Hematopoietic multipotent progenitor cell treated with erythropoietin and hydrocortisone succinate and interleukin-3 and kit ligand, for 4 days (in vitro differentiated cells): ENCODE measurements at regions not wholly inside any gene's neighbourhood (a gene's known extent, or its start where the extent isn't known, plus 50 kb on each side); places are given as distances from the start of the nearest gene placed in this dataset.
"Not testable (repeated sequence)": the region's sequence is repeated elsewhere in the genome, so short reads cannot be mapped to it uniquely, and the experiment has no call there.

Experiments
- DNase-seq: peaks from one replicate; pipeline ENCODE4 v3.0.0-alpha.2; 2015

DNA sequence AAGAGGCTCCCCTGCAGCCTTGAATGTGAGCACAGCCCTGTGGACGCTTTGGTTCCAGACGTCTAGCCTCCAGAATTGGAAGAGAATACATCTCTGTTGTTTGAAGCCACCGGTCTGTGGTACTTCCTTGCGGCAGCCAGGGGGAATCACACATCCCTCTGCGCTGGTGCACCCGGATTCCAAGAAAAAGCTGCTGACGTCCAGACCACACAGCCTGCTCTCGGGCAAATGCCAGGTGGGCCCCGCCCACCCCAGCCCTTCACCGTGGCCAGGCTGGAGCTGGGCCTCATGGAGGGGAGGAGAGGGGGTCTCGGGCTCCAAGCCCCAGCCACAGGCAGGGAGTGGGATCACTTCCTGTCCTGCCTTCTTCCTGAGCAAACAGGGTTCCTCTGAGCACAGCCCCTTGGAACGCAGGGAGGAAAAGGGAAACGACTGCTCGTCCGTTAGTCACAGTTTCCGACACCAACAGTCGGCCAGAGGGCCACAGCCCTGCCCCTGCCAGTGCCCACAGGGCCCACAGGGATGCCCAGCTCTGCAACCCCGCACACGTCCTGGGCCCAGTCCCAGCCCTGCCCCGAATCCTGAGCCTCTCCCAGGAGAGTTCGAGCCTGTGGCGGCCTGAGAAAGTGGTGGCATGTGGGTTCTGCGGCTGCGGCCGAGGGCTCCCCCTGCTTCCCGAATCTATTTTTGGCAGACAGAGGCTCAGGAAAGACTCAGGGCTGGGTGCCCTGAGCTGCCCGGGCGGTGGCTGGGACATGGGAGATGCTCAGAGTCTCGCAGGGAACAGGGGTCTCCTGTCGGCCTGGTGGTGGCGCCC lies 85.3 kb downstream of the RFLNA start:
- DNase-seq = peak; percentile 59

GRCh38 chr12:124379379-124379937 lies 84.6 kb downstream of the RFLNA start:
- no peak for DNase-seq

GRCh38 chr12:124378926-124379325 lies 84.0 kb downstream of the RFLNA start:
- DNase-seq = no peak

DNA sequence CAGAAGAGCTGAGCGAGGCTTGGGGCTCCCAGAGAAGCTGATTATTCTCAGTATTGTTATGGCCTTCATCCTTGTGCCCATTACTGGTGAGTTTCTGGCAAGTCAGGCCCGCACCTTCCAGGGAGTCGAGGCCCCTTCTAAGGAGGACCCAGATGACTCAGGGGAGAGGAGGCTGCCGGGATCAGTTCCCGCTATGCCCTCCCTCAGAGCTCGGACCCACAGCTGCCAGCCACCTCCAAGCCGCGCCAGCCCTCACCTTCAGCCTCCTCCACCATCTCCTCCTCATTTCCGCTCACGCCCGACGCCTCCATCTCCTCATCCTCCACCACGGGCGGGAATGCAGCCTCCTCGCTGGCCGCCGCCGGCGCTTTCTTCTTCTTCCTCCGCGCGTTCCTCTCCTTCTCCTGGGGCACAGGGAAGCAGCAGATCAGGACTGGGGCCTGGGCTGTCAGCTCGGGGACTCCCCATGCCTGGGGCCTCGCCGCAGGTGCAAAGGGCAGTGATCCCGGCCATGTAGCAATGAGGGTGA lies 83.2 kb downstream of the RFLNA start:
- DNase-seq = no peak

GRCh38 chr12:124376435-124376834 lies 81.5 kb downstream of the RFLNA start:
- no peak for DNase-seq

DNA sequence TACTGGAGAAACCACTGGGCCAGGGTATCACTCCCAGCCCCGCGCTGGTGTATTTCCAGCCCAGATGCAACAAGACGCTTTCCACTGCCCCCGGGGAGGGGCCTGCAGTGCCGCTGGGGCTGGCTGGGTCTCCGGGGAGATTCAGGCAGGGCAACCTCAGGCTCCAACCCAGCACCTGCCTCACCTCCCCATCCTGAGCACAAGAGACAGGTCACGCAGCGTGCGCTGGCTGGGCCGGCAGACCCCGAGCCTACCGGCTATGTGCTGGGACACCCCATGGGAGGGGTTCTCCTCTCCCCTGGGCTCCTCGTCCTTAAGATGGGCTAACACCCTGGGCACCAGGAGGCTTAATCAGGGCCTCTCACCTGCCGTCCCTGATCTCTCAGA lies 80.9 kb downstream of the RFLNA start:
- DNase-seq = no peak

- no peak for DNase-seq
These were observed 80.4 kb downstream of the RFLNA start for GRCh38 chr12:124375141-124375788.

DNA sequence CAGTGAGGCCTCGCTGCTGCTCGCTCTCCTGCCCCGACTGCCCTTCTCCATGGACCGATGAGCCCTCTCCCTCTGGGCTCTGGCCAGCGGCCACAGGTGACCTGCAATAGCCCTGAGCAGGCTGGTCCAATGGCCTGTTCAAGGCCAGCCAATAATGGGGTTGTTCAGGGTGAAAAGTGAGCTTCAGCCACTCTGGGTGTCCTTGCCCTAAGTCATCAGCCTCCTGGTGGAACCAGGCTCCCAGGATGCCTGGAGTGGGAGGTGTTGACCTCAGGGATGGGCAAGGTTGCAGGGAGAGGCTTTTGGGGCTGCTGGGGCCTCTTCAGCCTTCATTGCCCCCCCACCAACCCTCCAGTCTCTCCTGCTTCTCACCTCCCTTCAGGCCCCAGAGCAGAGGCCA lies 79.7 kb downstream of the RFLNA start:
- DNase-seq = no peak

- DNase-seq = no peak
These were observed 79.3 kb downstream of the RFLNA start for GRCh38 chr12:124374147-124374546.

DNA sequence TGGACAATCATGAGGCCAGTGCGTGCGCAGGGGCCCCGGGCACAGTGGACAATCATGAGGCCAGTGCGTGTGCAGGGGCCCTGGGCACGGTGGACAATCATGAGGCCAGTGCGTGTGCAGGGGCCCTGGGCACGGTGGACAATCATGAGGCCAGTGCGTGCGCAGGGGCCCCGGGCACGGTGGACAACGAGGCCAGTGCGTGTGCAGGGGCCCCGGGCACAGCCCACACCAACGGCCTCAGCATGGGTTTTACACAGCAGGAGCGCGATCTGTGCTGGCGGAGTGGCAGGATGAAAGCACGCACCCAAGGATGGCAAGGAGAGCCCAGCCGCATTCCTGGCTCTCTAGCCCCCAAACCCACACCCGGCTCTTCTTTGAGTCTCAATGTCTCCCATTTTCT lies 78.8 kb downstream of the RFLNA start:
- not testable (repeated sequence) for DNase-seq

- DNase-seq = no peak
These were observed 77.9 kb downstream of the RFLNA start for GRCh38 chr12:124372831-124373230.

DNA sequence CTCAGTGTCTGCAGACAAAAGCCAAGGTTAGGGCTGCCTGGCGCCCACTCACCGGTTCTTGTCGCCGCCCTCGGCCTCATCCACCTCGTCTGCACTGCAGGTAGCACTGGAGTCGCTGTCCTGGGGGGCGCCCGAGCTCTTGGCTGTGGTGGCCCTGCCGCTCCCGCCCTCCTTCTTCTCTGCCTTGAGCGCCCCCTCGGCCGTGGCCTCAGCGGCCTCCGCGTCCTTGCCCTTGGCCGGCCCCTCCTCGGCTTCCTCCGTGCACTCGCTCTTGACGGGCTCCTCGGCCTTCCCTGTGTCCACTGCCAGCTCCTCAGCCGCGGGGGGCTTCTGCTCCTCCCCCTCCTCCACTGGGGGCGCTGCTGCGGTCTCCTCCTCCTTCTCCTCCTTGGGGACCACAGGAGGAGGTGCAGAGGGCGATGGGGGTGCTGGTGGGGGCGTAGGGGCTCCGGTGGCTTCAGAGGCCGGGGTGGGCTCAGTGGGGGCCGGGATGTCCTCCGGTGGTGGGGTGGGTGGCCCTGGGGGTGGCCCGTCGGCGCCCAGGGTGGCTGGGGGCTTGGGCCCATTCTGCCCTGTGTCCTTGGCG lies 77.2 kb downstream of the RFLNA start:
- no peak for DNase-seq

DNA sequence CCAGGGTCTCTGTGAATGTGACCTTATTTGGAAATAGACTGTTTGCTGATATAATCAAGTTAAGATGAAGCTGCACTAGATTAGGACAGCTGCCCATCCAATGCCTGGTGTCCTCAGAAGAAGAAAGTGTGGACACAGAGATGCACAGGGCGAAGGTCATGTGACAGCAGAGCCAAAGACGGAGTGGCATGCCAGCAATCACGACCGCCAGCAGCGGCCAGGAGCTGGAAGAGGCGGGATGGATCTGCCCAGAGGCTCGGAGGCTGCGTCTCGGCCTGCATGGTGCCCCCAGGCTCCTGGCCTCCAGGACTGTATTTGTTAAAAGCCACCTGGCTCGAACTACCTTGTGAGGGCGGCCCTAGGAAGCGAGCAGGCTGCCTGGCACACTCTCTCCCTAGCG lies 76.5 kb downstream of the RFLNA start:
- no peak for DNase-seq

- no peak for DNase-seq
These were observed 76.0 kb downstream of the RFLNA start for GRCh38 chr12:124370851-124371250.

GRCh38 chr12:124370384-124370783 lies 75.5 kb downstream of the RFLNA start:
- no peak for DNase-seq

GRCh38 chr12:124369827-124370378 lies 75.0 kb downstream of the RFLNA start:
- DNase-seq = no peak

DNA sequence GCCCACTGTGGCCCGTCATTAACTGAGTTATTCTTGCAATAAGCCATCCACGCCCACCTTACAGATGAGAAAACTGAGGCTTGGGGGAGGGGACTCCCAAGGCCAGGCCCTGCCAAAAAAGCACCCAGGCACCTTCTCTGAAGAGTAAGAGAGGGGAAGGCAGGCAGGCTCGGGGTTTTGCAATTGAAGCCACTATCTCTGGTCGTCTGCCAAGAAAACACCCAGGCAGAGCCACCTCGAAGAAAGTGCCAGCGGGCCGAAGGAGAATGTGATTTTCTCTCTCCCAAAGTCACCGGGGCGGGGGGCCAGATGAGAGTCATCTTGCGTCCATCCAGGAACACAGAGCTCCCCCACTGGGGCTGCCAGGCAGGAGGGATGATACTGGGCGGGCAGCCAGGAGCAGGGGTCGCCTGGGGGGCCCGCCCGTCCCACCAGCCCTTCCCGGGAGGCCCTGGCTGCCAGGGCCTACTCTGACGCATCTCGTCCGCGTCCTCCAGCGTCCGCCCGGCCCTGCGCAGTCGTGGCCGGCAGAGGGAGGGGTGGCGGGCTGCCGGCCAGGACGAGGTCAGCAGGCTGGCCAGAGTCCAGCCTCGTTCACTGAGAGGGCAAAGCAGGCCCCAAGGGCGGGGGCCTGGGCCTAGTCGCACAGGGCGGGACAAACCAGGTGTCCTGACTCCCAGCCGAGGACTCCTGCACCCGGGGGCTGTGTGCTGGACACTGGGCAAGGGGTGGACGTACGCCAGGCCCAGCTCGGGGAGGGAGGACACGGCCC lies 74.3 kb downstream of the RFLNA start:
- peak; percentile 49 for DNase-seq

GRCh38 chr12:124368421-124369032 lies 73.6 kb downstream of the RFLNA start:
- no peak for DNase-seq

DNA sequence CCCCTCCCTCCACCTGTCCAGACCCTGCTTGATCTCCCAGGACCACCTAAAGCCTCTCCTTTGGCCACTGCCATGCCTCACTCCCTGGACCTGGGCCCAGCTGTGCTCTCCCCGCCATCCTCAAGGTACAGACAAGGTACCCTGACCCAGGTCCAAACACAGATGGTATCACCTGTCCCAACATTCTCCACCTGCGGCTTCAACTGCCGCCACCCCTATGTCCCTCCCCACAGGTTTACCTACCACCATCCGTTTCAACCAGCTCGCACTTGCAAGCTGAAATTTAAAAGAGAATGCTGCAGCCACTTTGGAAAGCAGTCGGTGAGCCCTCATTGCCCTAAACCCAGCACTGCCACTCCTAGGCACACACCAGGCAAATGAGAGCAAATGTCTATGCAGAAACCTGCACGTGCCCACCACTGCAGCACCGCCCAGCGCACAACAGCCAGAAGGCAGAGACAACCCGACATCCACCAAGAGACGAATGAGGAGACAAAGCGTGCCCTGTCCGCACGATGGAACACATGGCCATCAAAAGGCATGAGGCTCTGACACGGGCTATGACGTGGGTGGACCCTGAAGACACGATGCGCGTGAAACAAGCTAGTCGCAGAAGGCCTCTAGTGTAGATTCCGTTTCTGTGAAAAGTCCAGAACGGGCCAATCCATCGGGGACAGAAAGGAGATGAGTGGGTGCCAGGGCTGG lies 71.0 kb downstream of the RFLNA start:
- DNase-seq = no peak
